ENCODE measurements at regions not wholly inside any gene's neighbourhood (a gene's known extent, or its start where the extent isn't known, plus 50 kb on each side); places are given as distances from the start of the nearest gene placed in this dataset.

DNA sequence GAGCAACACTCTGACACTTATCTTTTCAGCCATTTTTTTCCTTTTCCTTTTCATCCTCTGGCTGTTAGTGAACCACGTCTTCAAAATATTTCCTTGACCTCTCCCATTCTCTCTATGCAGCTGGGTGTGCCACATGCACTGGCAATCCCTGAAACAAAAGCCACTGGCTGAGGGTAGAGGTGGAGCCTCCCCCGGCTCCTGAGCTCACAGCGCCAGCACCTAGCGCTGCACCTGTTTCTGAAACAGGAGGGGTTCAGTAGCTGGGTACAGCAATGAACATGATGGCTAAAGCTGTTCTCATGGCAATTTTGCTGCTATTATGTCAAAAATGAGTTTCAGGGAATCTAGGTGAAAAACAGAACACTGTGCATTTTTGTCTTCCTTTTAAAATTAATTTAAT, 314.7 kb upstream of the ATP10A start:
- H3K4me3 ChIP-seq: no peak overlapping the region
- no peak for DNase-seq
- intact Hi-C loops (cut with micrococcal nuclease; ENCODE audit: unreplicated experiment): no loop called here
- H3K27ac ChIP-seq: no peak overlapping the region
- TF ChIP-seq EZH2 (IDR thresholded peaks at IDR 0.05; ENCODE audit: low read depth) (no peak), CTCF (conservative IDR thresholded peaks at IDR 0.05) (no peak)
- H3K4me1 ChIP-seq (replicated peaks; ENCODE audit: insufficient read depth): no peaks in the 10 kb centered on the region
- POLR2A ChIA-PET (ENCODE audit: unreplicated experiment): no interaction called here
- H2AFZ ChIP-seq: no peak overlapping the region
- CTCF ChIA-PET: no interaction called here
- no peaks in the 10 kb centered on the region; the same call in 1 of the 2 replicates for H3K27me3 ChIP-seq (ENCODE audit: insufficient read depth, low read depth)
- no peaks in the 10 kb centered on the region for H3F3A ChIP-seq (ENCODE audit: insufficient read depth, low read depth)
- BruUV-seq (replicated peaks): no TSS peak
- H3K9me3 ChIP-seq (ENCODE audit: insufficient read depth, low read depth): no peaks in the 10 kb centered on the region
- no peaks in the 10 kb centered on the region for H3K79me2 ChIP-seq (ENCODE audit: low read depth)
- no peak overlapping the region for H3K4me2 ChIP-seq
- H4K20me1 ChIP-seq (ENCODE audit: insufficient read depth): no peaks in the 10 kb centered on the region
- H3K36me3 ChIP-seq (ENCODE audit: low read depth): no peaks in the 10 kb centered on the region
- H3K9me2 ChIP-seq (ENCODE audit: insufficient read depth): no peaks in the 10 kb centered on the region

DNA sequence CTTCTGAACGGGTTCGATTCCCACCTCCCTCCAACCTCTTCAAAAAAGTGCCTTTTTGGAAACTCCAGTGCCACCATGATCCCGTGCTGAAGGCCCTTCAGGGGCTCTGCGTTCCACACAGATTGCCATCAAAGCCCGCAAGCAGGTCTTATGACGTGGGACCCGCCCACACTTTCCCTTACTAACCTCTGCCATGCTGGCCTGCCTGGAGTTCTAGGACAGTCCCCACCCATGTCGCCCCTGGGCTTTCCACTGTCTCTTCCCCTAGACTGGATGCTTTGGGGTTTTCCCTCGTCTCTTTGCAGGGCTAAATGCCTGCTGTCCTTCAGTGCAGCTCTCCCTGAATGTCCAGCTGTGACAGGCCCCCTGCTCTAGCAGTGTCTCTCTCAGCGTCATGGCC, 313.7 kb upstream of the ATP10A start:
- H4K20me1 ChIP-seq (ENCODE audit: insufficient read depth): no peaks in the 10 kb centered on the region
- TF ChIP-seq CTCF (conservative IDR thresholded peaks at IDR 0.05) (no peak), EZH2 (IDR thresholded peaks at IDR 0.05; ENCODE audit: low read depth) (no peak)
- POLR2A ChIA-PET (ENCODE audit: unreplicated experiment): no interaction called here
- no peaks in the 10 kb centered on the region for H3K9me3 ChIP-seq (ENCODE audit: insufficient read depth, low read depth)
- no peaks in the 10 kb centered on the region; the same call in 1 of the 2 replicates for H3K27me3 ChIP-seq (ENCODE audit: insufficient read depth, low read depth)
- H2AFZ ChIP-seq: no peak overlapping the region
- no peaks in the 10 kb centered on the region for H3K9me2 ChIP-seq (ENCODE audit: insufficient read depth)
- H3F3A ChIP-seq (ENCODE audit: insufficient read depth, low read depth): no peaks in the 10 kb centered on the region
- H3K4me2 ChIP-seq: no peak overlapping the region
- no peak overlapping the region for H3K4me3 ChIP-seq
- H3K79me2 ChIP-seq (ENCODE audit: low read depth): no peaks in the 10 kb centered on the region
- no peaks in the 10 kb centered on the region for H3K4me1 ChIP-seq (replicated peaks; ENCODE audit: insufficient read depth)
- H3K36me3 ChIP-seq (ENCODE audit: low read depth): no peaks in the 10 kb centered on the region
- H3K27ac ChIP-seq: no peak overlapping the region
- CTCF ChIA-PET: no interaction called here
- intact Hi-C loops (cut with micrococcal nuclease; ENCODE audit: unreplicated experiment): no loop called here
- no TSS peak for BruUV-seq (replicated peaks)
- DNase-seq: no peak

GRCh38 chr15:26171266-26171665, 308.1 kb upstream of the ATP10A start:
- Histone ChIP-seq H3K79me2 (ENCODE audit: low read depth) (no peaks in the 10 kb centered on the region), H3K4me3 (no peak overlapping the region), H3F3A (ENCODE audit: insufficient read depth, low read depth) (no peaks in the 10 kb centered on the region), H3K4me2 (no peak overlapping the region), H3K9me3 (ENCODE audit: insufficient read depth, low read depth) (no peaks in the 10 kb centered on the region), H3K4me1 (replicated peaks; ENCODE audit: insufficient read depth) (no peaks in the 10 kb centered on the region), H3K27ac (no peak overlapping the region), H3K27me3 (ENCODE audit: insufficient read depth, low read depth) (no peaks in the 10 kb centered on the region), H2AFZ (no peak overlapping the region), H3K36me3 (ENCODE audit: low read depth) (no peaks in the 10 kb centered on the region), H3K9me2 (ENCODE audit: insufficient read depth) (no peaks in the 10 kb centered on the region), H4K20me1 (ENCODE audit: insufficient read depth) (no peaks in the 10 kb centered on the region)
- POLR2A ChIA-PET (ENCODE audit: unreplicated experiment): no interaction called here
- no TSS peak for BruUV-seq (replicated peaks)
- intact Hi-C loops (cut with micrococcal nuclease; ENCODE audit: unreplicated experiment): no loop called here
- DNase-seq: no peak
- TF ChIP-seq EZH2 (IDR thresholded peaks at IDR 0.05; ENCODE audit: low read depth) (no peak), CTCF (conservative IDR thresholded peaks at IDR 0.05) (no peak)
- CTCF ChIA-PET: no interaction called here

Measured in PC-9 (cell line).